K562 (cell line): ENCODE measurements at regions not wholly inside any gene's neighbourhood (a gene's known extent, or its start where the extent isn't known, plus 50 kb on each side); places are given as distances from the start of the nearest gene placed in this dataset.

Experiments used
- ATAC-seq: fragments of 200-7000 bp; cut with Tn5 transposase; 3 replicates; pipeline ENCODE4 v1.9.1; 2020; ENCODE audit warnings: moderate library complexity
- BruUV-seq: library from RNA; stranded (reverse); fragments of 400-500 nt; replicated peaks from 2 replicates; lab custom pipeline; 2021; lab: Mats Ljungman, UMichigan
- CTCF ChIA-PET: fragments of 300-600 bp; formaldehyde crosslinking; extraction: SDS; loops from one replicate; lab custom pipeline; 2021; ENCODE audit warnings: low intra/inter-chr PET ratio; lab: Yijun Ruan, JAX
- POLR2A ChIA-PET: fragments of 300-600, 350-650 bp; sonication (Branson Sonifier 250); formaldehyde crosslinking; extraction: SDS; loops from one replicate; lab custom pipeline; 2021; ENCODE audit warnings: antibody characterized with exemption, inconsistent platforms; lab: Yijun Ruan, JAX
- DNase-seq, 4 experiments: peaks; one replicate each; pipeline versions ENCODE4 v3.0.0 to v3.0.0-alpha.2; 2011 to 2018; ENCODE audit warnings: low spot score in 3 of 4, mixed read lengths in 3 of 4; ENCODE audit errors: extremely low read depth in 1 of 4
- FAIRE-seq: peaks from 2 replicates; lab custom pipeline; 2011; peaks lifted over from hg19 to GRCh38; lab: Jason Lieb, UNC
- H2AFZ ChIP-seq: 2 replicates; pipeline ENCODE4 v1.6.0; 2011; ENCODE audit warnings: low read depth, low read length, control low read depth, inconsistent platforms
- H3K27ac ChIP-seq: fragments of 200-600 bp; 3 replicates; pipeline ENCODE4 v1.8.0; 2011; ENCODE audit warnings: low read depth, mild to moderate bottlenecking, control low read depth, inconsistent platforms, low read length, moderate library complexity, mixed read lengths; ENCODE audit errors: extremely low read depth
- H3K27me3 ChIP-seq, 2 experiments: fragments of 300-600 bp in 1 of 2; 2 replicates in 1 of 2; 3 replicates in 1 of 2; pipeline versions ENCODE4 v1.6.0 to v1.8.0; 2011; ENCODE audit warnings: inconsistent platforms in 2 of 2, low read length in 2 of 2, mild to moderate bottlenecking in 1 of 2, mixed read lengths in 1 of 2, moderate library complexity in 1 of 2; ENCODE audit not compliant: control insufficient read depth in 2 of 2, insufficient read depth in 2 of 2
- H3K36me3 ChIP-seq: fragments of 300-600 bp; 3 replicates; pipeline ENCODE4 v1.8.0; 2011; ENCODE audit warnings: mild to moderate bottlenecking, low read length, inconsistent platforms; ENCODE audit not compliant: control insufficient read depth, insufficient read depth
- H3K4me1 ChIP-seq, 2 experiments: fragments of 200-600 bp in 1 of 2; replicated peaks in 1 of 2; 2 replicates in 1 of 2; 3 replicates in 1 of 2; pipeline versions ENCODE4 v1.5.1 to v1.8.0; 2011; ENCODE audit warnings: inconsistent platforms in 2 of 2, low read length in 2 of 2, mild to moderate bottlenecking in 1 of 2, mixed read lengths in 1 of 2, moderate library complexity in 1 of 2; ENCODE audit not compliant: control insufficient read depth in 2 of 2, insufficient read depth in 2 of 2
- H3K4me2 ChIP-seq: 2 replicates; pipeline ENCODE4 v1.6.1; 2011; ENCODE audit warnings: low read length, control low read depth, inconsistent platforms, mixed read lengths; ENCODE audit not compliant: insufficient read depth
- H3K4me3 ChIP-seq: fragments of 200-600 bp; sonication (generic), shearing (Covaris generic); 2 replicates; pipeline ENCODE4 v1.5.1; 2016; ENCODE audit warnings: control low read depth, inconsistent platforms
- H3K79me2 ChIP-seq: fragments of 200-600 bp; 3 replicates; pipeline ENCODE4 v1.8.0; 2011; ENCODE audit warnings: low read length, inconsistent platforms; ENCODE audit not compliant: control insufficient read depth, insufficient read depth
- H3K9ac ChIP-seq, 2 experiments: 2 replicates each; pipeline versions ENCODE4 v1.6.0 to v1.6.1; 2011; ENCODE audit warnings: low read depth in 2 of 2, low read length in 2 of 2, control low read depth in 1 of 2, inconsistent platforms in 1 of 2, mild to moderate bottlenecking in 1 of 2, mixed read lengths in 1 of 2; ENCODE audit not compliant: insufficient read depth in 1 of 2
- H3K9me1 ChIP-seq: one replicate; pipeline ENCODE4 v1.6.0; 2011; ENCODE audit warnings: inconsistent platforms, mild to moderate bottlenecking, low read length, moderate library complexity; ENCODE audit not compliant: control insufficient read depth, insufficient read depth
- H3K9me3 ChIP-seq: replicated peaks from 2 replicates; pipeline ENCODE4 v1.5.1; 2011; ENCODE audit warnings: low read depth, low read length, inconsistent platforms; ENCODE audit not compliant: control insufficient read depth, insufficient read depth
- H4K20me1 ChIP-seq: replicated peaks from 2 replicates; pipeline ENCODE4 v1.6.1; 2011; ENCODE audit warnings: low read length, inconsistent platforms, mixed read lengths; ENCODE audit not compliant: control insufficient read depth, insufficient read depth
- CTCF ChIP-seq, 3 experiments: IDR thresholded peaks in 2 of 3; conservative IDR thresholded peaks in 1 of 3; 2 replicates each; pipeline ENCODE4 v1.5.1; 2011 to 2012; ENCODE audit warnings: low read length in 3 of 3, mild to moderate bottlenecking in 3 of 3, control low read depth in 2 of 3, improper control_type of control experiment in 1 of 3, inconsistent platforms in 1 of 3, low read depth in 1 of 3, mixed read lengths in 1 of 3, moderate library complexity in 1 of 3; ENCODE audit not compliant: insufficient read depth in 2 of 3
- RNF219 ChIP-seq: fragments of 250-450 bp; sonication (Bioruptor Pico); IDR thresholded peaks from 2 replicates; pipeline ENCODE4 v1.5.0; 2022; ENCODE audit warnings: mild to moderate bottlenecking
- SNAPC5 ChIP-seq: fragments of 250-450 bp; sonication (Bioruptor Pico); IDR thresholded peaks from 2 replicates; pipeline ENCODE4 v1.8.0; 2021; ENCODE audit warnings: moderate library complexity, mild to moderate bottlenecking, inconsistent platforms
- WGBS: fragments of 100-300 bp; shearing (Covaris generic); methylation state at CpG from one replicate; pipeline ENCODE4 v1.1.6; 2016; ENCODE audit warnings: low coverage, mixed read lengths; ENCODE audit not compliant: insufficient coverage; ENCODE audit errors: missing lambda C conversion rate; 5-methylcytosine and 5-hydroxymethylcytosine counted together
- in situ Hi-C: fragments of 300-500 bp; cut with MboI; formaldehyde crosslinking; loops from 4 replicates; pipeline ENCODE4 v1.15.0; 2018; ENCODE audit warnings: inconsistent platforms, mixed read lengths
- intact Hi-C: fragments of 100-400 bp; cut with micrococcal nuclease; formaldehyde crosslinking; loops from 2 replicates; pipeline ENCODE4 v1.14.2; 2022

- WGBS = 0% methylated on average over 4 of the region's 6 CpGs
- Histone ChIP-seq H3K9me3 (no peaks in the 10 kb centered on the region), H3K9me1 (no peaks in the 10 kb centered on the region), H3K4me1 (no peaks in the 10 kb centered on the region), H3K4me2 (no peak overlapping the region), H3K4me3 (no peak overlapping the region), H3K27me3 (peaks cover 7 to 41% of the 10 kb centered on the region in 2 experiments; a peak in 3 of 5 replicates), H2AFZ (no peak overlapping the region), H3K27ac (no peak overlapping the region), H3K79me2 (no peaks in the 10 kb centered on the region), H4K20me1 (no peaks in the 10 kb centered on the region)
- intact Hi-C loops (no loop called here), in situ Hi-C loops (loop anchor here (10.0 kb wide), 1 partner anchor 396 kb away; no protein-coding TSS in a partner anchor)
- ChIA-PET CTCF (no interaction called here), POLR2A (no interaction called here)
- BruUV-seq = no TSS peak
- ATAC-seq = 0 out of 3 replicates have a peak, but pooled peaks have one; percentile 33
- no peak for DNase-seq
- FAIRE-seq = no peak
- TF ChIP-seq RNF219 = no peak
- TF ChIP-seq CTCF (IDR thresholded peaks at IDR 0.05 in 2 of 3, conservative IDR thresholded peaks at IDR 0.05 in 1 of 3; ENCODE audit: insufficient read depth in 2 of 3, low read depth in 1 of 3, low read length in 3 of 3) = 0 out of 6 replicates have a peak, but pooled peaks of 1 of the 3 experiments have one; percentile 3
- no peak for TF ChIP-seq SNAPC5 (CRISPR knock-in tag)
- TF ChIP-seq, all 486 proteins: peak for 1
- Histone ChIP-seq H3K36me3 (no peaks in the 10 kb centered on the region), H3K9ac (no peak overlapping the region)
These were observed 92.4 kb upstream of the SYT13 start for GRCh38 chr11:45378516-45378915.
